Psoas muscle (tissue), 7 donors: ENCODE measurements at regions not wholly inside any gene's neighbourhood (a gene's known extent, or its start where the extent isn't known, plus 50 kb on each side); places are given as distances from the start of the nearest gene placed in this dataset.

Experiments
- ATAC-seq, 4 donors: fragments of 200-7000 bp; cut with Tn5 transposase; one replicate each; pipeline ENCODE4 v1.9.1; 2020; ENCODE audit warnings: moderate library complexity in 3 of 4, mild to moderate bottlenecking in 2 of 4
- DNase-seq, 2 donors: peaks; one replicate each; pipeline ENCODE4 v3.0.0-alpha.2; 2020
- H3K27ac ChIP-seq: fragments of 200-600 bp; one replicate; pipeline ENCODE4 v1.8.0; 2022
- H3K27me3 ChIP-seq, 3 donors: fragments of 200-600 bp in 1 of 3; one replicate each; pipeline versions ENCODE4 v1.6.1 to v1.8.0; 2013 to 2022; ENCODE audit warnings: low read length in 2 of 3, mild to moderate bottlenecking in 2 of 3, moderate library complexity in 1 of 3; ENCODE audit not compliant: insufficient read depth in 3 of 3
- H3K36me3 ChIP-seq, 2 donors: fragments of 200-600 bp in 1 of 2; one replicate each; pipeline versions ENCODE4 v1.6.1 to v1.8.0; 2013 to 2022; ENCODE audit warnings: low read depth in 1 of 2, mild to moderate bottlenecking in 1 of 2, moderate library complexity in 1 of 2; ENCODE audit not compliant: insufficient read depth in 1 of 2
- H3K4me1 ChIP-seq: fragments of 200-600 bp; one replicate; pipeline ENCODE4 v1.8.0; 2022
- H3K4me3 ChIP-seq: fragments of 200-600 bp; one replicate; pipeline ENCODE4 v1.8.0; 2022; ENCODE audit warnings: mild to moderate bottlenecking
- H3K9me3 ChIP-seq: fragments of 200-600 bp; one replicate; pipeline ENCODE4 v1.8.0; 2022
- CTCF ChIP-seq: fragments of 200-600 bp; IDR thresholded peaks from one replicate; pipeline ENCODE4 v1.8.0; 2022; ENCODE audit warnings: antibody characterized with exemption
- WGBS, 3 donors: extraction: QIAGEN DNeasy Blood & Tissue Kit; methylation state at CpG; one replicate each; pipeline versions ENCODE4 v1.1.6 to v1.1.7; 2013; 5-methylcytosine and 5-hydroxymethylcytosine counted together
- intact Hi-C, 2 donors: fragments of 100-400 bp; cut with DNase I; formaldehyde crosslinking; loops; one replicate each; pipeline versions ENCODE4 v1.11.0 to v1.14.2; 2022
- donor health status: healthy with polysubstance abuse.
- donor health status: DM: no; HTN: no; CAD: no; lungs with moderate emphysema.
- donor health status: Bipolar disorder and iron deficiency.
- donor health status: healthy.
- donor health status: DM: yes; HTN: yes; CAD: no.
- donor health status: DM: no; HTN: no; CAD: no.
- donor health status: DM: yes; HTN: yes; CAD: no.

GRCh38 chr3:43215138-43215537 lies 71.2 kb upstream of the SNRK start:
- intact Hi-C loops, result no loop called here
- Histone ChIP-seq H3K4me3 (no peak overlapping the region), H3K4me1 (peaks cover 9% of the 10 kb centered on the region), H3K36me3 (no peaks in the 10 kb centered on the region), H3K9me3 (no peaks in the 10 kb centered on the region), H3K27ac (no peak overlapping the region), H3K27me3 (no peaks in the 10 kb centered on the region)
- no peak for ATAC-seq
- WGBS, 3 donors, result 93 to 95% (median 93%) methylated on average over 3 of the region's 3 CpGs
- TF ChIP-seq CTCF, result no peak
- no peak for DNase-seq

GRCh38 chr3:43214616-43215015 lies 71.7 kb upstream of the SNRK start:
- intact Hi-C loops, result no loop called here
- H3K36me3 ChIP-seq, result no peaks in the 10 kb centered on the region
- no peak for ATAC-seq
- H3K27me3 ChIP-seq, result no peaks in the 10 kb centered on the region
- no peak for DNase-seq
- no peaks in the 10 kb centered on the region for H3K9me3 ChIP-seq
- peaks cover 10% of the 10 kb centered on the region for H3K4me1 ChIP-seq
- no peak overlapping the region for H3K27ac ChIP-seq
- WGBS, 3 donors, result 74 to 77% (median 74%) methylated on average over 4 of the region's 4 CpGs
- TF ChIP-seq CTCF, result no peak
- no peak overlapping the region for H3K4me3 ChIP-seq

- Histone ChIP-seq H3K36me3 (no peaks in the 10 kb centered on the region), H3K4me1 (peaks cover 10% of the 10 kb centered on the region), H3K27me3 (no peaks in the 10 kb centered on the region), H3K4me3 (no peak overlapping the region), H3K27ac (no peak overlapping the region), H3K9me3 (no peaks in the 10 kb centered on the region)
- intact Hi-C loops, result no loop called here
- TF ChIP-seq CTCF, result no peak
- DNase-seq (no peak), ATAC-seq (no peak)
- 84 to 89% (median 86%) methylated on average over 1 of the region's 1 CpG for WGBS, 3 donors
Observed at GRCh38 chr3:43213631-43214030, 72.7 kb upstream of the SNRK start.

GRCh38 chr3:43212914-43213611 lies 73.3 kb upstream of the SNRK start:
- TF ChIP-seq CTCF, result no peak
- 88 to 95% (median 92%) methylated on average over 8 of the region's 8 CpGs for WGBS, 3 donors
- intact Hi-C loops, result no loop called here
- Histone ChIP-seq H3K27ac (no peak overlapping the region), H3K27me3 (no peaks in the 10 kb centered on the region), H3K4me1 (peaks cover 10% of the 10 kb centered on the region), H3K36me3 (no peaks in the 10 kb centered on the region), H3K9me3 (no peaks in the 10 kb centered on the region), H3K4me3 (no peak overlapping the region)
- ATAC-seq, result no peak
- DNase-seq, result no peak

- Histone ChIP-seq H3K36me3 (no peaks in the 10 kb centered on the region), H3K27ac (no peak overlapping the region), H3K4me3 (no peak overlapping the region), H3K27me3 (no peaks in the 10 kb centered on the region), H3K4me1 (peaks cover 10% of the 10 kb centered on the region), H3K9me3 (no peaks in the 10 kb centered on the region)
- no peak for TF ChIP-seq CTCF
- no peak for DNase-seq
- intact Hi-C loops, result no loop called here
- WGBS, 3 donors, result 93 to 97% (median 94%) methylated on average over 5 of the region's 5 CpGs
- no peak for ATAC-seq
Observed at GRCh38 chr3:43211681-43212080, 74.7 kb upstream of the SNRK start.
